ENCODE measurements at regions not wholly inside any gene's neighbourhood (a gene's known extent, or its start where the extent isn't known, plus 50 kb on each side); places are given as distances from the start of the nearest gene placed in this dataset.
"Not testable (repeated sequence)": the region's sequence is repeated elsewhere in the genome, so short reads cannot be mapped to it uniquely, and the experiment has no call there.

- no peak for DNase-seq
Observed at GRCh38 chr13:80973721-80974120, 632.8 kb upstream of the SPRY2 start.

GRCh38 chr13:80972857-80973478, 632.0 kb upstream of the SPRY2 start:
- DNase-seq: no peak

- no peak for DNase-seq
Observed at GRCh38 chr13:80965097-80965496, 624.2 kb upstream of the SPRY2 start.

- no peak for DNase-seq
Observed at GRCh38 chr13:80962855-80963254, 621.9 kb upstream of the SPRY2 start.

- DNase-seq: no peak
Observed at GRCh38 chr13:80962173-80962572, 621.2 kb upstream of the SPRY2 start.

- no peak for DNase-seq
Observed at GRCh38 chr13:80957019-80957655, 616.2 kb upstream of the SPRY2 start.

- no peak for DNase-seq
Observed at GRCh38 chr13:80955501-80955900, 614.6 kb upstream of the SPRY2 start.

GRCh38 chr13:80952158-80952557, 611.2 kb upstream of the SPRY2 start:
- DNase-seq: no peak

- DNase-seq: no peak
Observed at GRCh38 chr13:80946008-80946802, 605.3 kb upstream of the SPRY2 start.

- no peak for DNase-seq
Observed at GRCh38 chr13:80945328-80945727, 604.4 kb upstream of the SPRY2 start.

- DNase-seq: no peak
Observed at GRCh38 chr13:80939581-80939980, 598.7 kb upstream of the SPRY2 start.

- no peak for DNase-seq
Observed at GRCh38 chr13:80931766-80932165, 590.8 kb upstream of the SPRY2 start.

GRCh38 chr13:80931118-80931517, 590.2 kb upstream of the SPRY2 start:
- no peak for DNase-seq

- DNase-seq: no peak
Observed at GRCh38 chr13:80928241-80928640, 587.3 kb upstream of the SPRY2 start.

GRCh38 chr13:80926024-80926423, 585.1 kb upstream of the SPRY2 start:
- not testable (repeated sequence) for DNase-seq

- DNase-seq: no peak
Observed at GRCh38 chr13:80924596-80924995, 583.7 kb upstream of the SPRY2 start.

- no peak for DNase-seq
Observed at GRCh38 chr13:80923907-80924306, 583.0 kb upstream of the SPRY2 start.

GRCh38 chr13:80921971-80922370, 581.0 kb upstream of the SPRY2 start:
- DNase-seq: no peak

- DNase-seq: no peak
Observed at GRCh38 chr13:80921541-80921940, 580.6 kb upstream of the SPRY2 start.

GRCh38 chr13:80906860-80907259, 565.9 kb upstream of the SPRY2 start:
- DNase-seq: no peak

- DNase-seq: no peak
Observed at GRCh38 chr13:80904386-80904785, 563.5 kb upstream of the SPRY2 start.

GRCh38 chr13:80903911-80904310, 563.0 kb upstream of the SPRY2 start:
- no peak for DNase-seq

GRCh38 chr13:80901530-80901929, 560.6 kb upstream of the SPRY2 start:
- DNase-seq: no peak

GRCh38 chr13:80901111-80901510, 560.2 kb upstream of the SPRY2 start:
- no peak for DNase-seq
